Spleen (tissue), 7 donors: ENCODE measurements at regions not wholly inside any gene's neighbourhood (a gene's known extent, or its start where the extent isn't known, plus 50 kb on each side); places are given as distances from the start of the nearest gene placed in this dataset.

ENCODE experiments used
- POLR2AphosphoS5 ChIP-seq, 3 donors: sonication (generic); formaldehyde crosslinking; IDR thresholded peaks; one replicate each; pipeline ENCODE4 v1.5.1; 2017; ENCODE audit warnings: antibody characterized with exemption in 3 of 3
- TF ChIP-seq, protein P1 (sequence below), 11 experiments: fragments of 200-600 bp in 7 of 11; fragments of 450-650 bp in 4 of 11; sonication (generic) in 4 of 11; IDR thresholded peaks in 8 of 11; conservative IDR thresholded peaks in 3 of 11; 1 replicate in 7 of 11; 2 replicates in 4 of 11; pipeline versions ENCODE4 v1.4.0 to v1.8.0; 2016 to 2021; ENCODE audit warnings: antibody characterized with exemption in 11 of 11, inconsistent platforms in 4 of 11, mild to moderate bottlenecking in 1 of 11
- donor health status: DM: no; HTN: no; CAD: no; lungs with moderate emphysema.
- donor health status: DM: no; HTN: no; CAD: no.
- donor health status: DM: no; HTN: no; CAD: no.

GRCh38 chr9:99360026-99360425 is 137.9 kb downstream of the SEC61B start:
- TF ChIP-seq, protein P1, sequence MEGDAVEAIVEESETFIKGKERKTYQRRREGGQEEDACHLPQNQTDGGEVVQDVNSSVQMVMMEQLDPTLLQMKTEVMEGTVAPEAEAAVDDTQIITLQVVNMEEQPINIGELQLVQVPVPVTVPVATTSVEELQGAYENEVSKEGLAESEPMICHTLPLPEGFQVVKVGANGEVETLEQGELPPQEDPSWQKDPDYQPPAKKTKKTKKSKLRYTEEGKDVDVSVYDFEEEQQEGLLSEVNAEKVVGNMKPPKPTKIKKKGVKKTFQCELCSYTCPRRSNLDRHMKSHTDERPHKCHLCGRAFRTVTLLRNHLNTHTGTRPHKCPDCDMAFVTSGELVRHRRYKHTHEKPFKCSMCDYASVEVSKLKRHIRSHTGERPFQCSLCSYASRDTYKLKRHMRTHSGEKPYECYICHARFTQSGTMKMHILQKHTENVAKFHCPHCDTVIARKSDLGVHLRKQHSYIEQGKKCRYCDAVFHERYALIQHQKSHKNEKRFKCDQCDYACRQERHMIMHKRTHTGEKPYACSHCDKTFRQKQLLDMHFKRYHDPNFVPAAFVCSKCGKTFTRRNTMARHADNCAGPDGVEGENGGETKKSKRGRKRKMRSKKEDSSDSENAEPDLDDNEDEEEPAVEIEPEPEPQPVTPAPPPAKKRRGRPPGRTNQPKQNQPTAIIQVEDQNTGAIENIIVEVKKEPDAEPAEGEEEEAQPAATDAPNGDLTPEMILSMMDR (IDR thresholded peaks at IDR 0.05 in 8 of 11, conservative IDR thresholded peaks at IDR 0.05 in 3 of 11): no peak
- no peak for TF ChIP-seq POLR2AphosphoS5 (IDR thresholded peaks at IDR 0.05)
